GM19238 (cell line): ENCODE measurements at regions not wholly inside any gene's neighbourhood (a gene's known extent, or its start where the extent isn't known, plus 50 kb on each side); places are given as distances from the start of the nearest gene placed in this dataset.
"Not testable (repeated sequence)": the region's sequence is repeated elsewhere in the genome, so short reads cannot be mapped to it uniquely, and the experiment has no call there.

Experiments used
- DNase-seq: peaks from one replicate; pipeline ENCODE4 v3.0.0; 2011; ENCODE audit warnings: low spot score; ENCODE audit not compliant: insufficient read length

DNA sequence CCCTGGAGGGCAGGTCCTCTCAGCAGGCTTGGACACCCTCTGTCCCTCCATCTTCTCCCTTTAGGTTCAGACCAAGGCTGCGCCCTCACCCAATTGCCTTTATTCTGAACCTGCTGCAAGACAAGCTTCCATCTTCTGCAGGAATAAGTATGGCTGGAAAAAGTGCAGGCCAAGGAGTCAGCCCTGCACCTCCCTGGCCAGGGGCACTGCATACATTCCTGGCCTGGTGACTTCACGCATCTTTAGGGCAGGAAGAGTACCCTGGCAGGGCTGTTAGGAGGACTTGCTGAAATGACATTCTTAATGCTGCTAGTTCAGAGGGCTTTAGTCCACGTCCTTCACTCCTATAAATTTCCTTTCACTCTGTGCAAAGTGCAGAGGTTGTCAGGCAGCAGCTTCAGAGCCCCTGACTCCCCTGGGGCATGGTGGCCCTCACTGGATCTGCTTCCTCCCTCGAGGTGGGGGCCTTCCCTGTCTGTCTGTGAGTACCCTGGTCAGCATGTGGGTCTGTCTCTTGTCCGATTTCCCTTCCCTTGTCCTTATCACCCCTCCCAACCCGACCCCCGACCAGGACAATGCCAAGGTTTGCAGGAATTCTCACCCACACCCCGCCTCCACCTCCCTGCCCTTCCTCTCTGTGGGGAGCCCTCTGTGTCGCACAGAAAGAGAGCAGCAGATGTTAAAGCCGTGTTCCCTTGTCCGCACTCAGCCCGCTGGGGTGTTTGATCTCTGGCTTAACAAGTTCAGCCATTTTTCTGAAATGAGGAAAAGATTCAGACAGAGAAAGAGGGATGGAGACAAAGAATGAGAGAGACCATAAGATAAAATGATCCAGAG, 124.5 kb upstream of the SYT13 start:
- no peak for DNase-seq

DNA sequence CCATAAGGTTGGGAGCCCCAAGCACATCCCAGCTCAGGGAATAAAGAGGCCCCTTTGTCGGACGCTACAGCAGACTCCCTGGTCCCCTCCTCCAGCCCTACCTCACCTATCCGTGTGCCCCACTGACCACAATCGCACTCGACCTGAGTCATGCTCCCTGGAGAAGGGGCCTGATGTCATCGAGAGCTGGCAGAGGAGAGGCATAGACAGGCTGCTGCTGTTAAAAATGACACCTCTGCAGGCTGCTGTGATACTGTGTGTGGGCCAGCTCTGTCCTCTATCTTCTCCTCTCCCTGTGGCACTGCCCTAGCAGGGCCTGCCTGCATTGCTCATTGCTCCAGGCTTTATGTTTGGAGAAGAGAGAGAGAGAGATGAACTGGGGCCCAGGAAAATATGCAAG, 123.4 kb upstream of the SYT13 start:
- DNase-seq = no peak

DNA sequence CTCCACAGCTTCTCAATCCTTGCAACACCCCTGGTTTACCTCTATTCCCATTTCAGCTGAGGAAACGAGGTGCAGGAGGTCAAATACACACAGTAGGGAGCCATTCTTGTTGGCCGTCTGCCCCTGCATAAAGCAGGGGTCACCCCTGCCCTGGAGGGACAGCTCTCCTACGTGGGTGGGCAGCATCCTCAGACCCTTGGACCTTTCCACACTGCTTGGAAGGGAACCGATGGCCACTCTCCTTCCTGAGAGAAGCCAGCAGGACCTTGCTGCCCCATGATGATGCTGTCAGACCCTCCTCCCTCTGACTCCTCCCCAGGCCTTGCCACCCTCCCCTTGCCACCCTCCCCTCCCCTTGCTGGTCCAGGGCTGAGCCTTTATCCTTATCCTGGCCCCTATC, 121.1 kb upstream of the SYT13 start:
- no peak for DNase-seq

DNA sequence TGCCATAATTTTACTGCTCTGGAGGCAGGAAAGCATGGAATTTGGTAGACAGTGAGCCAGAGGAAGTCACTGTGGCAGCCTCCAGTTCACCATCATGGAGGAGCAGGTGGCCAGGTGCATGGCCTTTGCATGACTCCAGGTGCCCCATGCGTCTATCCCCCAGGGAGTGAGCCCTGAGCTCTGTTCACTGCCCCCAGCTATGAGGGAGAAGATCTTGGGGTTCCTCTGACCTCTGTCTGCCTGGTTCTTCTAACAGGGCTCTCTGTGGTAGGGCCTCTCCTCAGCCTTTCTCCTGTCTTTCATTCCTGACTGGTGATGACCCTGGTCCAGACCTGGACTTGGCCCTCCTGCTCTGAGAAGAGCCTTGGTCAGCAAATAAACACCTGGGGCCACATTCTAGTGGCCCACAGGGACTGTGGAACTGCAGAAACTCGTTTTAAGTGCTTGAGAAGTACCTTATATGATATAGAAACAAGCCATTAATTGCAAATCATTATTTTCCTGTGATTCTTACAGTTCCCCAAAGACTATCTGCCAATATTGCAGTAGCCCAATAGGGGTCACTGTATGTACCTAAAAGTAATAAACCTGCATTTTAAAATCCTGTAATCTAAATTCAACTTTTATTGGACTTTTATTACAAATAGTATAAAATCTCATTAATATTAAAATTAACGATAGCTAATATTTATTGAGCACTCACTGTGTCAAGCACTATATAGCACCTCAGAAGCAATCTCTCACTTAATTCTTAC, 120.0 kb upstream of the SYT13 start:
- no peak for DNase-seq

DNA sequence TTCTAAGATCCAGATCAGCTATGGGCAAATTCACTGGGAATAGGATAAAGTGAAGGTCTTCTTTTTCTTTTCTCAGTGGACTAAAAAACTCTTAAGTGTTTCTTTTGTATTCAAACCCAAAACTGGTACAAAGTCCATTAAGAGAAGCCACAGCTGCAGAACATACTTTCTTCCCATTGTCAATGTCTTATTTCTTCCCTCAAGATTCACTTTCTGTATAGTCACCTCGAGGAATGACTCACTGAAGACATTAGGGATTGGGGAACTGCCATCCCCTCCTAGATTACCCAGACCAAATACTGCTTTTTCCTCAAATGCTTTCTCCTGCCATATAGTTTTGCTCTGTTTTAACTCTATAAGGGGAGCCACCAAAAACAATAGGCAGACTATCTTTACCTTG, 117.4 kb upstream of the SYT13 start:
- DNase-seq = not testable (repeated sequence)

DNA sequence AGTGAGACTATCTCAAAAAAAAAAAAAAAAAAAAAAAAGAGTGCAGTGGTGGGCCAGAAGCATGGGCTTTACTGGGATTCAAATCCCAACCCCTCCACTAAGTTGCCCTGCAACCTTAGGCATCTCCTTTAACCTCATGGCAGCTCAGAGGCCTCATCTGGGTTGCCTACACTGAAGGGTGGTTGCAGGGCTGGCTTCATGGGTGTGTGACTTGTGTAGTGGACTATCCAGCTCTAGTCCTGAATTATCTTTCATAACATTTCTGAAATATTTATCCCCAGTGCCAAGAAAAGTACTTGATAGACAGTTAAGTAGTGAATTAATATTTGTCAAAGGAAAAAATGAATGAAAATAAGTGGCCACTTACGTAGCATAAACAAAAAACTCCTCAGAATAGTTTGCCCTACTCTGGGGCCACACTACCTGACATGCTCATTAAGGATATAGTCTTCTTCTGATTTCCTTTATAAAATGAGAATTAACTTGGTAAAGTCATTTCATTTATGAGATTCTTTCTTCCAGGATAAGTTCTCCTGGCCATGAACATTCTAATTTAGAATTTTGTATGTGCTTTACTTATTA, 116.0 kb upstream of the SYT13 start:
- no peak for DNase-seq

DNA sequence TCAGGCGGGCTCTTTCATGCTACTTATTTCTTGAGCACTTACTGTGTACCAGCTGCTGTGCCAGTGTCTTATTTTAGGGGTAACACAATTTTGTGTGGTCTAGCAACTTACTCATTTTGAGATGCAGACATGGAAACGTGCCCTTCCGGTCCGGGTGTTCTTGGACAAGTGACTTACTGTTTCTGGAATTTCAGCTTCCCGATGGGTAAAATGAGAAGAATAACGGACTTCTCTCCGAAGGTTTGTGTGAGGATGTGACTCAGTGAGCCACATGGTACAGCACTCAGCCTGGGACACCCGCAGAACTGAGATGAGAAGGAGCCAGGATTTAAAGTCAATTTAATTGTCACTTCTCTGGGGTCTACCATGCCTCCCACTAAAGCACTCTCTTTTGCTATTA, 114.5 kb upstream of the SYT13 start:
- no peak for DNase-seq

DNA sequence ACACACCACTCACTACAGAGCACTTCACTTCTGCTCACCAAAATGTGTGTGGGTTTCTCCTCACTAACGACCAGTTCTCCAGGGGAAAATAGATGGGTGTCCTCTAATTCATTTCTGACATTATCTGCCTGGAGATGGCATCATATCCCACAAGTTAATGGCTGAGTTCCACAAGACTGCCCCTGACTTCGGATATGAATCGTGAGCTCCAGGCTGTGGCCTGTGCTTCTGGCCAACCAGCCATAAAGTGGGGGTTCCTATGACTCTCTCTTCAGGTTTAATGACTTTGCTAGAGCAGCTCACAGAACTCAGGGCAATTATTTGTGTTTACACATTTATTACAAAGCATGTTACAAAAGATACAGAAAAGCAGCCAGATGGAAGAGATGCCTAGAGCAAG, 113.0 kb upstream of the SYT13 start:
- no peak for DNase-seq

DNA sequence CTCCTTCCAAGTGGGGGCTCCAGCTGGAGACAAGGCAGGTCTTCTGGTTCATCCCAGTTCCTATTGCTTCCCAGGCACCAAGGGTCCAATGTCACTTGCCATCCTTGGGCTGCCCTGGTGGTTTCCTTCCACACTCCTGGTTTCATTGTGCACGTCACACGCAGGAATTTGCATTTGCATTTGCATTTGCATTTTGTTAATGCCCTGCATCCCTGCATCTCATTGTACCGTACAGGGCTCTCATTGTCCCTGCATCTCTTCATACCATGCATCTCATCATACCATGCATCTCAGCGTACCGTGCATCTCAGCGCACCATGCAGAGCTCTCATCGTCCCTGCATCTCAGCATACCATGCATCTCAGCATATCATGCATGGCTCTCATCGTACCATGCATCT, 112.2 kb upstream of the SYT13 start:
- DNase-seq = no peak

DNA sequence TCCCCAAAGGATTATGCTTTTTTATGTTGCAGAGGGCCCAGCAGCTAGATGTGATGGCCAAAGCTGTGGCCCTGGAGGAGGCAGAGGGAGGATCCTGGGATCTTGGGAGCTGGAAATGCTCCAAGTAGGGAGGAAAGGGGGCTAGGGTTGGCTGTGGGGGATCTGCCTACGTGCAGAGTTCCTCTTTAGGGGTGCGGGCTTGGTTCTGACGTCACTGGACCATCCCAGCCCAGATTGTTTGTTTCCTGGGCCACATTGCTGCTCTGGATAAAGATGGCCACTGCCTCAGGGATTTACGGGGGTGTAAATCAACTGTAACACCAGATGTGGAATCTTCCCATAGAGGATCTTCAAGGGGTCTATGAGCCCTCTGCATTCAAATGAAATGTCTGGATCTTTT, 110.3 kb upstream of the SYT13 start:
- DNase-seq = no peak

DNA sequence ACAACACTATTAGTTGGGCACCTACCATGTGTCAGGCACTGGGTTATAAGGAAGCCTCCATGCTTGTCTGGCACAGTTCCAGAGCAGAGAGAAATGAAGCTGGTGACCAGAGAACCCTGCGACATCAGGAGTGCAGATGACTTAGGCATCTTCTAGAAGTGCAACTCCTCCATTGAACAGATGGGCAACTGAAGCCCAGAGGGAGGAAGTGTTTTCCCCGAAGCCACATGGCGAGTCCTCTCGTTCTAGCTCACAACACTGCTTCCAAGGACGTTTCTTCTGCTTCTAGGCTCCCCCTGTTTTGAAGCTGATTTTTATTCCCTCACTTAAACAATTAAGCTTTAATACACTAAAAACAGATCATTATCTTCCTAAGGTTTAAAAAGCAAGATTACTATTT, 109.8 kb upstream of the SYT13 start:
- no peak for DNase-seq

DNA sequence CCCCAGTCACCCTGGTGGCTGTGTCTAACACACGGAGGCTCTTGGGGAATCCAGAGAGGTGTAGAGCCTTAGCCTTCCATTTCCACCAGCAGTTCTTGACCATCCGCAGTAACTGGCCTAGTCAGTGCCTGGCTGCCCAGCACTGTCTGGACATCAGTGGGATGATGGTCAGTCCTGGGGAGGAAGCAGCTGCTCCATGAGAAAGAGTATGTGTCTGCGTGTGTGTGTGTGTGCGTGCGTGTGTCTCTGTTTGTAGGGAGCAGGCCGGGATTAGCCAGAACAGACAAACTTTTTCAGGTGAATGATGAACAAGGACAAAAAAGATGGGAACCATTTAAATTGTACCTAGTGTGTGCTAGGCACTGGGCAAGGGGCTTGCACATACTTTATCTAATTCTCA, 109.3 kb upstream of the SYT13 start:
- DNase-seq = no peak

DNA sequence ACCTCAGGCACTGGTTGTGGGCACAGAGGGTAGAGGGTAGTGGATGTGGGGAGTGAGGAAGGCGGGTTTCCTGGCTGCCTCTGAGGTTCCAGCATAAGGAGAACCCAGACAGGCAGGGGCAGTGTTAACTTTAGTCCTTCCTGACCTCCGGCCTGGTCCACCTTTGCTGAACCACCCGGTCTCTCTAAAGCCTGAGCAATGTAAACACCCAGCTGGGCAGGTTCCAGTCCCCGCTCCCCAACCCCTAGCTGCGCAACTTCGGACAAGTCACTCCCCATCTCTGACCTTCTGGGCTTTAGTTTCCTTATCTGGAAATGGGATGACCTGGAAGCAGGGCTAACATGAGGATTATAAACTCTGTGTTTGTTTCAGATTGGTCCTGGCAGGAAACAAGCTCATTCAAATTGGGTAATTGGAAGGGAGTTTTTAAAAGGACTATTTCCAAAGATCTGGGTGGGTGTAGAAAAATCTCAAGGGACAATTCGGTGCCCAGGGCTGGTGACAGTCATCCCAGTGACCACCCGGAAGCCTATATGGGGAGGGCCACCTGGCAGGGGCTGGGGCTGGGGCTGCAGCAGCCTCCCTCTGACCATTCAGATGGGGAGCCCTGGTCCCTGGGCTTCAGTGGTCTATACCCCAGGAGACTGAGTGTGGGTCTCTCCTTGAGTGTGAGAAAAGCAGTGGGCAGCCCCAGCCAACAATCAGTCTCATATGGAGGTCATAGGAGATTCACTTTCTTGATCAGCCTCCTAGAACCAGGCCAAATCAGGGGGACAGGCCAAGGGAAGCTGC, 108.3 kb upstream of the SYT13 start:
- DNase-seq = no peak

DNA sequence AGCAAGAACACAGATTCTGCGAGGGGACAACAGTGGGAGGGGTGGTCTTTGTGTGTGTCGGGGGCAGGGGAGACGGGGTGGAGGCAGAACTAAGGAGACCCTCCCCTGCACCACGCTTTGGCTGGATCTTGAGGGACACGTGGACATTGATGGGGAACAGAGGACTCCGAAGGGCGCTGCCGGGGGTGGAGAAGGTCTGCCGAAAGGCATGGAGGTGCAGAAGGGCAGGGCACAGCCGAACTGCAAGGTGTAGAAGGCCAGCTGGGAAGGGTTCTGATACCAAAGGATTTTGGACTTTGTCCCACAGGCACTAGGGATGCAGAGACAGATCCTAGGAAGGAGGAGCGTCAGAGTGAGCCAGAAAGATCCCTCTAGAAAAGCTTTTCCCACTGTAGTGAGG, 107.7 kb upstream of the SYT13 start:
- no peak for DNase-seq

DNA sequence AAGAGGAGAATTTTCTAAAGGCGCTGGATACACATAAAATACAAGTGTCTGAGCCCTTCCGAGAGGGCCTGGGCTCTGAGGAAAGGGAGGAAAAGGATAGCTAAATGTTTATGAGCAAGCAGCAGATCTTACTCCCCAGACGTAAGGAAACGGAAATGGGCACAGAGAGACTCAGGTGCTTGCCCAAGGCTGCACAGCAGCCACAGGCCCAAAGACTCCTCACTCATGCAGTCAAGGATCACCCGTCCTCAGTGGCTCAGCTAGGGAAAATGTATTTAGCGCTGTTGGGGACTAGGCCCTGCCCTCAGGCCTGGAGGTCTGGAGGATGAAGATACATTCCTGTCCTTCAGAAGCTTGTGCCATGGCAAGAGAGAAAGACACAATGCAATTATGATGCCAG, 107.2 kb upstream of the SYT13 start:
- no peak for DNase-seq

DNA sequence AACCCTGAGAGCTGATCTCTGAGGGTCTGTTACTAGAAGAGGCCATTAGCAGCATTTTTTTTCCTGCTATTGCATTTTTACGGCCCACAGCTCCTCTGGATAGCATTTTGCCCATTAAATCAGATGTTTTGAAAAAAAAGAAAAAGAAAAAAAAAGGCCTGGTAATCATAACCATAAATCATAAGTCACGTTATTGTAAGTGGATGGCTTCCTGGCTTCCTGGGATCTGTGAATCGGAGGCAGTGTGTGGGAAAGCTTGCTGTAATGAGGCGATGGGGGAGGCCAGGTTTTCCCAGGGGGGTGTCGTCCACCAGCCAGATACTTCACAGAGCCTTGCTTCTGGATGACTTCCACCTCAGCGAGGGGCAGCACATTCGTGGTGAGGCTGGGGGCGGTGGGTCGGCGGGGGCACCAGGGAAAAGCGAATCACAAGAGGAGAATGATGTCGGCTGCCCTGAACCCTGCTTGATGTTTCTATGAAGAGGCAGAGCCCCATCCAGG, 106.5 kb upstream of the SYT13 start:
- no peak for DNase-seq

DNA sequence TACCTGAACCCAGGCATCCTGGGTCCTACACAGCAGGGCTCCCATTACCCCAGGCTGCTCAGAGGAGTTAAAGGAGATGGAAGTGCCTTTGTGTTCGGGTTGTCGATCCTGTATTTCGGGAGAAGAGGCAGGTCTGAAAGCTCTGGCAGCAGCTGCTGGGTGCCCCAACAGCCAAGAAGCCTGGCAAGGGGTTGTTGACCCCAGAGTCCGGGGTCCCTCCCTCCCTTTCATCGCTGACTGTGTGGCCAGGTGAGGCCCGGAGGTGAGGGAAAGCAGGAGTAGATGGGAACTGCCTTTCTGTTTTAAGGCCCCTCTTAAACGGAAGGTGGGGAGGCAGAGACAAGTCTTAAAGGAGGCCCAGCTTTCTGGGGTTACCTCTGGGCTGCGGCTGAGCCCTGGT, 106.0 kb upstream of the SYT13 start:
- no peak for DNase-seq

DNA sequence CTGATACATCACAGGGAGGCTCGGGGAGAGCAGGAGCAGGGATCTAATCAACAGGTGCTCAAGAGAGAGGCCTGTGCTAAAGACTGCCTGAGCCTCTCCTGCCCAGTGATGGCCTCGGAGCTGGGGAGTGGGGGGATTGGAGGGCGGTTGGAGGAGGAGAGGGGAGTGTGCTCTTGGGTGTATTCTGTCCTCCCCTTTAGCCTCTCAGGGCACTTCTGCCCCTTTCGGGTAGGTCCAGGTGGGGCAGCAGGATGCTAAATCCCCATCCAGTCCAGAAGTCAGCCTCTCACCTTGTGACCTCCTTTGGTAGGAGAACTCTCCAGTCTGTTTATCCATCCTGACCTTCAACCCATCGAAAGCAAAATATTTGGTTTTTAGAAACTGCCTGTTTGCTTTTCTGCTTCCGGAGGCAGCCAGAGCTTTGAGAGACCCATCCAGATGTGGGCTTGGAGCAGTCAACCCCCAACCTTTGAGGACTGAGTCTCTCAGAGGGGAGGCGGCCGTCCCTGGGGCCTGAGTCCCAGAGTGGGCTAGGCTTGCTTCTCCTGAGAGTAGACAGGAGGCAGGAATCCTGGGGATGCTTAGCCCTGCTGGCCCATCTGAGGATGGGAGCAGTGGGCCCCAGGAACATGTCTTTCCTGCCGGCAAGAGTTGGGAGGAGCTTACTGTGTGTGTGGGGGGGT, 105.2 kb upstream of the SYT13 start:
- DNase-seq = no peak

DNA sequence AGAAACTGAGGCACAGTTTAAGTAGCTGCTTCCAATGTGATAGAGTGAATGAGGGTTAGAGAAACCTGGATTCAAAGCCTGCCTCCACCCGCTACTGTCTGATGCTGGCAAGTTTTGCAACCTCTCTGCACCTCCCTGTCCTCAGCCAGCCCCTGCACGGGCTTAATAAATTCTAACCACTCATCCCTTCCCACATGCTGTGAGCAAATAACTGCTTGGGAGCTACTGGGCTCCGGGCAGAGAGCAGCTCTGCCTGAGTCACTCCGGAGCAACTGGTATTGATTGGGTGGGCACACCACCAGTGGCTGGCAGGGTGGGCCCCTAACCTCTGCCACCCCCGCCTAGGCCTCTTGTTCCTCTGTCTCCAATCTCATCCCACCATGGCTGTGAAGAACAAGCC, 104.3 kb upstream of the SYT13 start:
- DNase-seq = no peak

DNA sequence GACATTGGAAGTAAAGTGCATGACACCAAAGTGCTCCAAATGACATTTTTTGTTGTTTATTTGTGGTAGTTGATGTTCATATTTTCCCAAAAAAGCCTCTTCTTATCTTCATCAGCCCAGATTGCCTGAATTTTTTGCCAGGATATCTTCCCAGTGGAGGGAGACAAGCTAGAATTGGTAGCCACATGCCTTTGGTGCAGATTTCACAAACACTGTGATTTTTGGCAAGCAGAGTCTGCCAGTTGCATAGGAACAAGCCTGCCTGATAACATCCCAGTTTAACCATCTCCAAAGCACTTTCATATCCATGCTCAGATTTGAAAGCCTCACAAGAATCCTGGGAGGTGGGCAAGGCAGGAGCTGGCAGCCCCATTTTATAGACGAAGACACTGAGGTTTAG, 102.3 kb upstream of the SYT13 start:
- DNase-seq = no peak

DNA sequence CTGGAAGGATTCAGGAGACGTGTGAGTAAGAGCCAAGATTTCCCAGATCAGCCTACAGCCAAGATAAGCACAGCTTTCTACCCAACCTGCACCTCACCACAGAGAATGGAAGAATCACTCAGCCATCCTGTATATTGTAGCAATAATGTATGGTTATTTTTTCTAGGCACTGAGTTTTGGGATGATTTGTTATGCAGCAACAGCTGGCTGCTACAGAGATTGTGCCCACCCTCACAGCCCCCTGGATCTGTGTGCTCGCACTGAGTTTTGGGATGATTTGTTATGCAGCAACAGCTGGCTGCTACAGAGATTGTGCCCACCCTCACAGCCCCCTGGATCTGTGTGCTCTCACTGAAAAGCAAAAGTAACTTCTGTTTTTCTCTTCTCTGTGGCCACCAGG, 101.7 kb upstream of the SYT13 start:
- DNase-seq = not testable (repeated sequence)
